ENCODE measurements at regions not wholly inside any gene's neighbourhood (a gene's known extent, or its start where the extent isn't known, plus 50 kb on each side); places are given as distances from the start of the nearest gene placed in this dataset.

GRCh38 chr4:27112587-27112986 is 251.9 kb downstream of the STIM2 start:
- TF ChIP-seq CTCF (IDR thresholded peaks at IDR 0.05) (no peak), POLR2A (IDR thresholded peaks at IDR 0.05) (no peak)

Data from lower leg skin (tissue), 3 donors.